Osteoblast (primary cell): ENCODE measurements at regions not wholly inside any gene's neighbourhood (a gene's known extent, or its start where the extent isn't known, plus 50 kb on each side); places are given as distances from the start of the nearest gene placed in this dataset.

Experiments
- DNase-seq: peaks from one replicate; pipeline ENCODE4 v3.0.0; 2011; ENCODE audit warnings: low spot score, mixed read lengths; ENCODE audit not compliant: insufficient read length; ENCODE audit errors: missing footprints
- H2AFZ ChIP-seq: 2 replicates; pipeline ENCODE4 v1.6.0; 2011; ENCODE audit warnings: mild to moderate bottlenecking, low read length
- H3K27ac ChIP-seq: 2 replicates; pipeline ENCODE4 v1.5.1; 2011; ENCODE audit warnings: mild to moderate bottlenecking, low read depth, low read length, moderate library complexity
- H3K27me3 ChIP-seq: 2 replicates; pipeline ENCODE4 v1.6.0; 2012; ENCODE audit warnings: mild to moderate bottlenecking, control low read depth, inconsistent platforms, low read length, moderate library complexity; ENCODE audit not compliant: insufficient read depth
- H3K36me3 ChIP-seq: 2 replicates; pipeline ENCODE4 v1.5.1; 2011; ENCODE audit warnings: mild to moderate bottlenecking, low read length, control low read depth, moderate library complexity; ENCODE audit not compliant: insufficient read depth
- H3K4me1 ChIP-seq: 2 replicates; pipeline ENCODE4 v1.5.1; 2011; ENCODE audit warnings: mild to moderate bottlenecking, low read length, control low read depth, moderate library complexity; ENCODE audit not compliant: insufficient read depth
- H3K4me2 ChIP-seq: 2 replicates; pipeline ENCODE4 v1.6.0; 2011; ENCODE audit warnings: mild to moderate bottlenecking, low read length; ENCODE audit not compliant: insufficient read depth
- H3K4me3 ChIP-seq: fragments of 200-600 bp; sonication (generic); 3 replicates; pipeline ENCODE4 v1.5.1; 2012; ENCODE audit warnings: mild to moderate bottlenecking, low read length, inconsistent platforms; ENCODE audit not compliant: insufficient read depth
- H3K79me2 ChIP-seq: 2 replicates; pipeline ENCODE4 v1.6.0; 2012; ENCODE audit warnings: mild to moderate bottlenecking, low read length, control low read depth, inconsistent platforms; ENCODE audit not compliant: insufficient read depth
- H3K9me3 ChIP-seq: 2 replicates; pipeline ENCODE4 v1.5.1; 2011; ENCODE audit warnings: low read depth, low read length, control low read depth
- H4K20me1 ChIP-seq: 2 replicates; pipeline ENCODE4 v1.6.0; 2012; ENCODE audit warnings: mild to moderate bottlenecking, low read length, control low read depth; ENCODE audit not compliant: insufficient read depth
- TF ChIP-seq, protein P1 (sequence below): IDR thresholded peaks from 2 replicates; pipeline ENCODE4 v1.5.1; 2011; ENCODE audit warnings: mild to moderate bottlenecking, low read depth, low read length, moderate library complexity; ENCODE audit errors: extremely low read depth

DNA sequence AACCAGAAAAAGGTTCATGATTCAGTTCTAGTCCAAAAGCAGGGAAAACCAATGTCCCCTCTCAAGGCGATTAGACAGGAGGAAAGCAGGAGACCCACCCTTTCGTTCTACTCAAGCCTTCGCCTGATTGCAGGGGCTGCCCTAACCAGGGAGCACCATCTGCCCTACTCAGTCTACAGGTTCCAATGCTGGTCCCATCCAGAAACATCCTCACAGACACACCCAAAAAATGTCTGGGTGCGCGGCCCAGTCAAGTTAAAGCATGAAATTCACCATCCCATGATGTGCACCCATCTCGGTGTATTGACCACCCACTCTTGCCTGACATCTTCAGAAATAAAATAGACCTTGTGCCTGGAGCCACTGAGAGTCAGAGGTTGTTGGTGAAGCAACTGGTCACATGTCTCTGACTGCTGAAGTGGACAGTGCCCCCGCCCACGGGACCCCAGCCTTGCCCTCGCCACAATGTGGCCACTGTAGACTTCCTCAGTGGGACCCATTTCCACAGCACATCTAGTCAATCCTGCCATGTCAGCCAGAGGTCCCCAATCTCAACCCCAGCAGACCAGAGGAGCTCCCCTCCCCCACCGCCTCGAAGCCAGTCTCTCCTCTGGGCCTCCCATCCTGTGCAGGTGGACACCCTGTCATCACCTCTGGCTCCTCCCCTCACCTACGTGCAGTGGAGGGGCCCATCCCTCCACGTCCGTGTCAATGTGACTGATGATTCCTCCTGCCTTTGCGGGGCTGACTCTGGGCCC, 116.3 kb upstream of the PPP2R2D start:
- Histone ChIP-seq H3K4me1 (no peaks in the 10 kb centered on the region), H3K36me3 (no peaks in the 10 kb centered on the region), H3K4me3 (no peak overlapping the region), H3K9me3 (no peaks in the 10 kb centered on the region), H3K79me2 (no peaks in the 10 kb centered on the region), H4K20me1 (no peaks in the 10 kb centered on the region), H3K4me2 (no peak overlapping the region), H3K27me3 (no peaks in the 10 kb centered on the region), H3K27ac (no peak overlapping the region), H2AFZ (no peak overlapping the region)
- TF ChIP-seq, protein P1, sequence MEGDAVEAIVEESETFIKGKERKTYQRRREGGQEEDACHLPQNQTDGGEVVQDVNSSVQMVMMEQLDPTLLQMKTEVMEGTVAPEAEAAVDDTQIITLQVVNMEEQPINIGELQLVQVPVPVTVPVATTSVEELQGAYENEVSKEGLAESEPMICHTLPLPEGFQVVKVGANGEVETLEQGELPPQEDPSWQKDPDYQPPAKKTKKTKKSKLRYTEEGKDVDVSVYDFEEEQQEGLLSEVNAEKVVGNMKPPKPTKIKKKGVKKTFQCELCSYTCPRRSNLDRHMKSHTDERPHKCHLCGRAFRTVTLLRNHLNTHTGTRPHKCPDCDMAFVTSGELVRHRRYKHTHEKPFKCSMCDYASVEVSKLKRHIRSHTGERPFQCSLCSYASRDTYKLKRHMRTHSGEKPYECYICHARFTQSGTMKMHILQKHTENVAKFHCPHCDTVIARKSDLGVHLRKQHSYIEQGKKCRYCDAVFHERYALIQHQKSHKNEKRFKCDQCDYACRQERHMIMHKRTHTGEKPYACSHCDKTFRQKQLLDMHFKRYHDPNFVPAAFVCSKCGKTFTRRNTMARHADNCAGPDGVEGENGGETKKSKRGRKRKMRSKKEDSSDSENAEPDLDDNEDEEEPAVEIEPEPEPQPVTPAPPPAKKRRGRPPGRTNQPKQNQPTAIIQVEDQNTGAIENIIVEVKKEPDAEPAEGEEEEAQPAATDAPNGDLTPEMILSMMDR = no peak
- DNase-seq = peak; percentile 22

DNA sequence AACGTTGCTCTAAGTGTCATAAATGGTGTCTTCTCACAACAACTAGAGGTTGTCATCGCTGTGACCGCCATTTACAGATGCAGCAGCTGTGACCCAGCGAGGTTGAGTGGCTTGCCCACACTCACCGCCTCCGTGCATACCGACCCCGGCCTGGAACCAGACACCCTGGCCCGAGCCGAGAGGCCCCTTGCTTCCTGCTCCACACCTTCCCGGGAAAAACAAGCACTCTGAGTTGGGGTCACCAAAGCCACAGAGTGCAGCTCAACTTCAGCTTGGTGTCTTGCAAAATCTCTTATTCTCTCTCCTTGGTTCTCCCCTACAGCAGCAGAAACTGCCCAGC, 115.7 kb upstream of the PPP2R2D start:
- Histone ChIP-seq H3K4me1 (no peaks in the 10 kb centered on the region), H4K20me1 (no peaks in the 10 kb centered on the region), H3K27ac (no peak overlapping the region), H3K36me3 (no peaks in the 10 kb centered on the region), H3K9me3 (no peaks in the 10 kb centered on the region), H3K4me2 (no peak overlapping the region), H3K4me3 (no peak overlapping the region), H2AFZ (no peak overlapping the region), H3K27me3 (no peaks in the 10 kb centered on the region), H3K79me2 (no peaks in the 10 kb centered on the region)
- DNase-seq = peak; percentile 15
- TF ChIP-seq, protein P1 = no peak

DNA sequence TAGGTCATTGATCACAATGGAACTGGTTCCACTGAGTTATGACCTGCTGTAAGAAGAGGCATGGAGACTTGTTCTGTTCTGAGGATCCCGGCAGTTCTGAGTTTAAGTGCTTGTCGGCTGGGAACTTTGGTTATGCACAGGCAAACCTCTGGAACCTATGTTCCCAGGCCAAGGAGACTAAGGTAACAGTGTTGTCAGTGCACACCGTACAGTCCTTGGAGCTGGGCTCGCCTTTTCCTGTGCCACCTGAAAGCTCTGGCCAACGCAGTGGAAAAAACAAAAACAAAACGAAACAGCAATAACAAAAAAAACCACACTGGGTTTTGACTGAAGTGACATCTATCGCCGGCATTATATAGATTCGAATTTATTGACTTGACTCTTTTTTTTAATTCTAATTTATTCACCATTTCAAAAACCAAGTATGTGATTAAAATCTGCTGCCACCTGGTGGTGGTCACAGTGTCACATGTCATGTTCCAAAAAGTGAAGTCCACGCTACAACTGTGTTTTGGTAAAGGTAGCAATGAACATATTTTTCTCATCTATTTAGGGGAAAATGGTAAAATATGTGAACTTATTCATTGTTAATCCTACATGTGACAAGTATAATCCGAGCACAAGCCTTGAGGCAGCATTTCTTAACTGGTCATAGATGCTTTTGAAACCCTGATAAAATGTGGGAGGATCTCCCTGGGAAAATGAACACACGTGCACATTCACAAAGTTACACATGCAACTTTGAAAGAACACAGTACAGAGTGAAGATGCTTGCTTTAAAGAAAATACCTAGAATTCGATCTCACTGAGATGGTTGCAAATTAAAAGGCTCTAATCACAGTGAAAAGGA, 113.8 kb upstream of the PPP2R2D start:
- Histone ChIP-seq H2AFZ (no peak overlapping the region), H3K9me3 (no peaks in the 10 kb centered on the region), H3K27me3 (no peaks in the 10 kb centered on the region), H4K20me1 (no peaks in the 10 kb centered on the region), H3K27ac (no peak overlapping the region), H3K79me2 (no peaks in the 10 kb centered on the region), H3K4me2 (no peak overlapping the region), H3K36me3 (no peaks in the 10 kb centered on the region), H3K4me3 (no peak overlapping the region), H3K4me1 (no peaks in the 10 kb centered on the region)
- TF ChIP-seq, protein P1 = peak; percentile 56
- DNase-seq = peak; percentile 47

DNA sequence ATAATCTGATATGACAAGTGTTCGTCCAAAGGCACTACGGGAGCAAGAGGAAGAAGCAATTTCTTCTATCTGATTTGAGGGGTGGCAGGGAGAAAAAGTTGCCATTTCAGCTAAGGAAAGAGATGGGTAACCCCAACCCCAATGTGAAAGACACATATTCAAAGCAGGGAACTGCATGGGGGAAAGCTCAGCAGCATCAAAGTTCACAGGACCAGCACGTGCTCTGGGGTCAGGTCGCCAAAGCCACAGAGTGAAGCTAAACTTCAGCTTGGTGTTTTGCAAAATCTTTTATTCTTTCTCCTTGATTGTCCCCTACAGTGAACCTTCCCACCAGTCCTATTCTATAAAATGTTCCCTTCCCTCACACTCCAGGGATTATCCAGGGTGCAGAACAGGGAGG, 112.8 kb upstream of the PPP2R2D start:
- Histone ChIP-seq H3K9me3 (no peaks in the 10 kb centered on the region), H3K4me2 (no peak overlapping the region), H3K4me1 (no peaks in the 10 kb centered on the region), H4K20me1 (no peaks in the 10 kb centered on the region), H3K27ac (no peak overlapping the region), H3K27me3 (no peaks in the 10 kb centered on the region), H2AFZ (no peak overlapping the region), H3K4me3 (no peak overlapping the region), H3K79me2 (no peaks in the 10 kb centered on the region), H3K36me3 (no peaks in the 10 kb centered on the region)
- TF ChIP-seq, protein P1 = no peak
- DNase-seq = peak; percentile 23
